Activated T-helper 1 cell treated with anti-CD3 and anti-CD28 coated beads, Interleukin-12 subunit alpha, Interleukin-12 subunit beta, Interleukin-2, Interleukin-4 antibody, amounts not matched to agents 30 ng/mL and 10 ng/mL and 1 ng/mL, durations not matched to agents 14 hours and 24 hours and 36 hours (primary cell): ENCODE measurements at regions not wholly inside any gene's neighbourhood (a gene's known extent, or its start where the extent isn't known, plus 50 kb on each side); places are given as distances from the start of the nearest gene placed in this dataset.

Source experiments
- DNase-seq: peaks from one replicate; pipeline ENCODE4 v3.0.0; 2021; ENCODE audit warnings: low spot score
- H3K27ac Mint-ChIP-seq: one replicate; pipeline ENCODE4 v1.8.0; 2021; ENCODE audit warnings: mild to moderate bottlenecking, mixed read lengths
- H3K27me3 Mint-ChIP-seq: one replicate; pipeline ENCODE4 v1.8.0; 2022; ENCODE audit warnings: mild to moderate bottlenecking, moderate library complexity, mixed read lengths; ENCODE audit not compliant: insufficient read depth
- H3K36me3 Mint-ChIP-seq: one replicate; pipeline ENCODE4 v1.8.0; 2021; ENCODE audit warnings: low read depth, mixed read lengths
- H3K4me1 Mint-ChIP-seq: one replicate; pipeline ENCODE4 v1.8.0; 2021; ENCODE audit warnings: low read depth, mixed read lengths
- H3K4me3 Mint-ChIP-seq: one replicate; pipeline ENCODE4 v1.8.0; 2021; ENCODE audit warnings: mild to moderate bottlenecking, moderate library complexity, mixed read lengths
- H3K9me3 Mint-ChIP-seq: one replicate; pipeline ENCODE4 v1.8.0; 2021; ENCODE audit warnings: mixed read lengths
- intact Hi-C: fragments of 100-400 bp; cut with micrococcal nuclease; formaldehyde crosslinking; loops from one replicate; pipeline ENCODE4 v1.15.1; 2024

DNA sequence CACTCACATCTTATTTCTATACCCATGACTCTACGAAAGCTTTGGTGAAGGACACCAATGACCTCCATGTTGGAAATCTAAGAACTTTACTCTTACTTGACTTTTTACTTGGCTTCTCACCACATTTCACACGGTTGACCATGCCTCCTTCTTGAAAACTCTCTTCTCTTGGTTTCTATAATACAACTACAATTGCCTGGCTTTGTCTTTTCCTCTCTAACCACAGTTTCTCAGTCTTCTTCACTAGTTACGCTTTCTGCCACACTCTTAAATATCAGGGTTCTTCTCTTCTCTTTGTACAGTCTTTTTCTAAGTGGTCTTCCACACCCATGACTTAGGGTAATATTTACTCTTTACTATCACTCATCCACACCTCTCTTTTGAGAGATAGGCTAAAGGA lies 2079.8 kb upstream of the WWC1 start:
- intact Hi-C loops, result no loop called here
- no peaks in the 10 kb centered on the region for H3K36me3 Mint-ChIP-seq
- peaks cover 18% of the 10 kb centered on the region for H3K9me3 Mint-ChIP-seq
- no peaks in the 10 kb centered on the region for H3K4me1 Mint-ChIP-seq
- H3K27ac Mint-ChIP-seq, result no peak overlapping the region
- DNase-seq, result no peak
- H3K4me3 Mint-ChIP-seq, result no peak overlapping the region
- H3K27me3 Mint-ChIP-seq, result no peaks in the 10 kb centered on the region

- H3K9me3 Mint-ChIP-seq, result peaks cover 38% of the 10 kb centered on the region
Observed at GRCh38 chr5:166236327-166236726, 2055.1 kb upstream of the WWC1 start.

DNA sequence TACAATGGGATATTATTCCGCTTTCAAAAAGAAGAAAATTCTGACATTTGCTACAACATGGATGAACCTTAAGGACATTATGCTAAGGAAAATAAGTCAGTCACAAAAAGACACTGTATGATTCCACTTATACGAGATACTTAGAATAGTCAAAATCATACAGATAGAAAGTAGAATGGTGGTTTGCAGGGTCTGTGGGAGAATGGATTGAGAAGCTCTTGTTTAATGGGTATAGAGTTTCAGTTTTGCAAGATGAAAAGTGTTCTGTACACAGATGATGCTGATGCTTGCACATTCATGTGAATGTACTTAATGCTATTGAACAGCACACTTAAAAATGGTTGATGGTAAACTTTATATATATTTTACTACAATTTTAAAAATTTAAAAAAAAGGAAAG lies 2050.7 kb upstream of the WWC1 start:
- H3K4me1 Mint-ChIP-seq, result no peaks in the 10 kb centered on the region
- peaks cover 35% of the 10 kb centered on the region for H3K9me3 Mint-ChIP-seq
- H3K4me3 Mint-ChIP-seq, result no peak overlapping the region

More at GRCh38 chr5:166236327-166236726, 2055.1 kb upstream of the WWC1 start:
- no peak overlapping the region for H3K27ac Mint-ChIP-seq
- no peaks in the 10 kb centered on the region for H3K27me3 Mint-ChIP-seq
- H3K36me3 Mint-ChIP-seq, result no peaks in the 10 kb centered on the region
- H3K4me3 Mint-ChIP-seq, result no peak overlapping the region
- no peaks in the 10 kb centered on the region for H3K4me1 Mint-ChIP-seq
- intact Hi-C loops, result no loop called here
- DNase-seq, result no peak

GRCh38 chr5:166245556-166245955 lies 2045.9 kb upstream of the WWC1 start:
- Mint-ChIP-seq H3K9me3 (peaks cover 20% of the 10 kb centered on the region), H3K4me1 (no peaks in the 10 kb centered on the region), H3K27ac (no peak overlapping the region), H3K36me3 (no peaks in the 10 kb centered on the region), H3K4me3 (no peak overlapping the region), H3K27me3 (no peaks in the 10 kb centered on the region)
- intact Hi-C loops, result no loop called here
- DNase-seq, result no peak

More for the DNA sequence above, 2050.7 kb upstream of the WWC1 start:
- intact Hi-C loops, result no loop called here
- no peaks in the 10 kb centered on the region for H3K27me3 Mint-ChIP-seq
- H3K36me3 Mint-ChIP-seq, result no peaks in the 10 kb centered on the region
- no peak overlapping the region for H3K27ac Mint-ChIP-seq
- DNase-seq, result no peak

DNA sequence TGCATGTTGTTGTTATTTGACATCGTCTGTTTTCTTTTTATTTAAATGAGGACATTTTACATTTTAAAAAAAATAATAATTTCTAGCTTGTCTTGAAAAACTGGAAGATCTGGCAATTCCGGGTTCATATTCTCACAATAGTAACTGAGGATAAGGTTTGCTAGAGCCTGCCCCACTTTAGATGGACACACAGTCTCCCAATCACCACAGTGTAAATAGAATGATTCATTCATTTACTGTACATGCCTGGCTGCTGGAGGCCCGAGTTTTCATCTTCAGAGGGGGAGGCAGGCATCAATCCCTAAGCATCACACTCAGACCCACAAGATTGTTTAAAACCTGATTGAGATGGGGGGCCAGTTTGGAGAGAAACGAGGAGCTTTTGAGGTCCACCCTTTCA lies 2039.7 kb upstream of the WWC1 start:
- Mint-ChIP-seq H3K27ac (no peak overlapping the region), H3K9me3 (peaks cover 22% of the 10 kb centered on the region), H3K36me3 (no peaks in the 10 kb centered on the region), H3K4me1 (no peaks in the 10 kb centered on the region), H3K4me3 (no peak overlapping the region), H3K27me3 (no peaks in the 10 kb centered on the region)
- DNase-seq, result no peak
- intact Hi-C loops, result no loop called here

DNA sequence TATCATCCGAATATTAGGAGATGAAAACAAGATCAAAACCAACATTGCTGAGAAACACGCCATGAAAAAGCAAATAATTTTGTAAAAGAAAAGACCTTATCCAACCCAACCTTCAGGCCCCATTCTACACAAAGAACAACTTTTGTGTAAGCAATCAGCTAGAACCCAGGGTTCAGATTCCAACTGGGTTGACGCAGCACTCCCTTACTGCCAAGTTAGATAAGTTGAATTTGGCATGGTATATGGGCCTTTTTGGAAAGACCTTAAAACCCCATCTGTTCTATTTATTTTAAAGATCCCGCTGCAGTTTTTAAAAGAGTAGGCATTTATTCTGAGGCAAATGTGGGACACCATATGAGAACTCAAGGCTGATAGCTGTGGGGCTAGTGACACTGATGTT lies 2033.8 kb upstream of the WWC1 start:
- Mint-ChIP-seq H3K4me1 (no peaks in the 10 kb centered on the region), H3K9me3 (peaks cover 27% of the 10 kb centered on the region), H3K27me3 (no peaks in the 10 kb centered on the region), H3K36me3 (no peaks in the 10 kb centered on the region), H3K4me3 (no peak overlapping the region), H3K27ac (no peak overlapping the region)
- intact Hi-C loops, result no loop called here
- DNase-seq, result no peak

DNA sequence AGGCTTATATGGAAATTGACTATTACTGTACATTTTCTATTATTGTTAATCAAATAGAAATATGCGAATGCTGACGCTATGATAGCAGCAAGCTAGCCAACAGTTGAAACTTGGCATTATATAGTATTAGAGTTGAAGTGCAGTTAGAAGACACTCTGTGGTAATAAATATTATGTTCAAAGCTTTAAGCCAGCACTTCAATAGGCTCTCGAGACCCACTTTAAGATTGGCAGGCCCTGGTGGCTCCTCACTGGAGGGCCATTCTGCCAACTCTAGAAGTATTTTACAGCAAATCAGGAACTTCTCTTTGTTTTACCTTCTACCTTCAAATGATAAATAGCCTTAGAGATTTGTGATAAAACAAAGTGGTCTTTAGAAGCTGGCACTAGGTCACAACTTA lies 2029.0 kb upstream of the WWC1 start:
- no peak for DNase-seq
- H3K36me3 Mint-ChIP-seq, result no peaks in the 10 kb centered on the region
- H3K4me3 Mint-ChIP-seq, result no peak overlapping the region
- H3K9me3 Mint-ChIP-seq, result peaks cover 13% of the 10 kb centered on the region
- intact Hi-C loops, result no loop called here
- H3K4me1 Mint-ChIP-seq, result no peaks in the 10 kb centered on the region
- H3K27ac Mint-ChIP-seq, result no peak overlapping the region
- H3K27me3 Mint-ChIP-seq, result no peaks in the 10 kb centered on the region

GRCh38 chr5:166267907-166268306 lies 2023.5 kb upstream of the WWC1 start:
- no peak for DNase-seq
- Mint-ChIP-seq H3K27ac (no peak overlapping the region), H3K27me3 (no peaks in the 10 kb centered on the region), H3K4me1 (no peaks in the 10 kb centered on the region), H3K36me3 (no peaks in the 10 kb centered on the region), H3K4me3 (no peak overlapping the region), H3K9me3 (peaks cover 7% of the 10 kb centered on the region)
- intact Hi-C loops, result no loop called here

DNA sequence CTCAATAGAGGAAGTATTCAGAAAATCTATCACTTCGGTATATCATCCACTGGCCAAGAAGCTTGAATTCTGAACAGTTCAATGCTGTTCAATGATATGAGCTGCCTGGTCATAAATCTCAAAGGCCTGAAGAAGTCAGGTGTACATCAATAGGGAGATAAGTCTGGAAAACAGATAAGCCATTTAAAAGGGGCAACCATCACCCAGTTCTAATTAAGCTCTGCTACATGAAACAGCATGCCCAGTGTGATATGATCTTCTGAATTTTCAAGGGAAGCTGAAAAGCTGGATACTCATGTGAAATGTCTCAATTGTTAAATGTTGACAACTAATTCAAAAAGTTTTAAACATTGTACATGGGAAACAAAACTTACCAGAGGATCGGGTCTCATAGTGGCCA lies 2020.7 kb upstream of the WWC1 start:
- peaks cover 3% of the 10 kb centered on the region for H3K9me3 Mint-ChIP-seq
- H3K4me1 Mint-ChIP-seq, result no peaks in the 10 kb centered on the region
- H3K27me3 Mint-ChIP-seq, result no peaks in the 10 kb centered on the region
- H3K36me3 Mint-ChIP-seq, result no peaks in the 10 kb centered on the region
- H3K4me3 Mint-ChIP-seq, result no peak overlapping the region
- intact Hi-C loops, result no loop called here
- H3K27ac Mint-ChIP-seq, result no peak overlapping the region
- no peak for DNase-seq

DNA sequence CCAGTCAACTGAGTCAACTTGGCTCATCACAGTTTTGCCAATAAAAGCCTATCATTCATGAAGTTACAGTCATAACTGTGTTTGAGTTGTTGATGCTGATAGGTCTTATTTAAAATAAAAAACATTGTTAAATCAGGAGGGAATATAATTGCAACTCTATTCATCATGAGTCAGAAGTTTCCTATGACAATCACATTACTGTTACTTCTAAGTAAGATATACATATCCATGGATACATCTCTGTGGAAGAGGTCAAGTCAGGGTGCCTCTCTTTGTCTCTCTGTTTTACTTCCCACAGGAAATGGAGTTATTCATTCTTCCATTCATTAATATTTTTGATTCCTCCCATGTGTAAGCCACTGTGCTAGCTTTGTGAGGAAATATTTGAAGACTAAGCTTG lies 2015.4 kb upstream of the WWC1 start:
- Mint-ChIP-seq H3K4me3 (no peak overlapping the region), H3K36me3 (no peaks in the 10 kb centered on the region), H3K9me3 (peaks cover 3% of the 10 kb centered on the region), H3K4me1 (no peaks in the 10 kb centered on the region), H3K27me3 (no peaks in the 10 kb centered on the region), H3K27ac (no peak overlapping the region)
- DNase-seq, result no peak
- intact Hi-C loops, result no loop called here

DNA sequence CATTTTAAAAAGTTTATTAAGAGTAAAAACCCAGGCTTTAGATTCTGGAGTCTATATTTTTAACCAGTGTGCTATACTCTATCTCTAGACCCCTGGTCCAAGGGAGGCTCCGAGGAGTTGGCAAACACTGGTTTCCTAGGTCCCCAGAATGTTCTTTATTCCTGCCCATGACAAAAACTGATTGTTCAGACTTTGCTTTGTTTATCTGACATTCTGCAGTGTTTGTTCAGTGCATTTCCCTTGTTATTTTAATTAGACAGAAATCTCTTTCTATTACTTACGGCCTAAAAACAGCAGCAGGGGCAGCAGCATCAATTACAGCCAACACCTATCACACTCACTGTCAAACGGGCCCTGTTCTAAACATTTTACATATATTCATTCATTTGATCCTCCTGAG lies 2011.6 kb upstream of the WWC1 start:
- H3K9me3 Mint-ChIP-seq, result peaks cover 10% of the 10 kb centered on the region
- no peaks in the 10 kb centered on the region for H3K36me3 Mint-ChIP-seq
- intact Hi-C loops, result no loop called here
- no peaks in the 10 kb centered on the region for H3K4me1 Mint-ChIP-seq
- no peaks in the 10 kb centered on the region for H3K27me3 Mint-ChIP-seq
- H3K27ac Mint-ChIP-seq, result no peak overlapping the region
- no peak overlapping the region for H3K4me3 Mint-ChIP-seq
- DNase-seq, result no peak

DNA sequence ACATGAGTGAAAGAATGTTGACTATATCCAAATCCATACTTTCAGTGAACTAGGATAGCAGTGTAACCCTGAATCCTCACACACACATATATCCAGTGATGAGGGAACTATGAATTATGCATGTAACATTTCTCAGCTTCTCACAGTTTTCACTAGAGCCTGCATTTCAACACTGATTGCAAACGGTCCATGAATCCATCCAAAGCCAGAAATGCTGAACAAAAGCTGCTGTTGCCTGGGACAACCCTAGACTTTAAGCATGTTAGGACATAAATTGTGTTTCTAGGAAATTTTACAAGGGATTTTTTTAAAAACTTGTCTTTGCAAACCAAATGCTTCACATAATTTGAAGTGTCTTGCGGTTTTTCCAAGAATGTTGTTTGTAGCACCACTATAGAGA lies 2010.0 kb upstream of the WWC1 start:
- no peaks in the 10 kb centered on the region for H3K27me3 Mint-ChIP-seq
- H3K4me3 Mint-ChIP-seq, result no peak overlapping the region
- DNase-seq, result no peak
- H3K36me3 Mint-ChIP-seq, result no peaks in the 10 kb centered on the region
- no peak overlapping the region for H3K27ac Mint-ChIP-seq
- peaks cover 10% of the 10 kb centered on the region for H3K9me3 Mint-ChIP-seq
- H3K4me1 Mint-ChIP-seq, result no peaks in the 10 kb centered on the region
- intact Hi-C loops, result no loop called here

DNA sequence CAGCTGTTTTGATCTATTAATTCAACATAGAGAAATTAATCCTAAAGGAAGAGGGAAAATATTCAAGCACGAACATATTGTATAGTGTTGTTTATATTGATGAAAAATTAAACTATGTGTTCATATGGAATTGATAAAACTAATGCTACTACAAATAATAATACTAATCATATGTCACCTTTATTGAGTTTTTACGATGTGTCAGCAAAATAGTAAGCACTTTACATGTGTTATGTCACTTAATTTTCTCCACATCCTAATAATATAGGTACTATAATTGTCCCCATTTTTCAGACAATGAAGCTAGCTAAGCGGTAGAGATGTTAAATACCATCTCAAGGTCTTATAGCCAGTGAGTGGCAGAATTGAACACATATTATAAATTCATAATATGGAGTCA lies 2008.5 kb upstream of the WWC1 start:
- Mint-ChIP-seq H3K36me3 (no peaks in the 10 kb centered on the region), H3K4me3 (no peak overlapping the region), H3K4me1 (no peaks in the 10 kb centered on the region), H3K9me3 (peaks cover 10% of the 10 kb centered on the region), H3K27ac (no peak overlapping the region), H3K27me3 (no peaks in the 10 kb centered on the region)
- DNase-seq, result no peak
- intact Hi-C loops, result no loop called here

DNA sequence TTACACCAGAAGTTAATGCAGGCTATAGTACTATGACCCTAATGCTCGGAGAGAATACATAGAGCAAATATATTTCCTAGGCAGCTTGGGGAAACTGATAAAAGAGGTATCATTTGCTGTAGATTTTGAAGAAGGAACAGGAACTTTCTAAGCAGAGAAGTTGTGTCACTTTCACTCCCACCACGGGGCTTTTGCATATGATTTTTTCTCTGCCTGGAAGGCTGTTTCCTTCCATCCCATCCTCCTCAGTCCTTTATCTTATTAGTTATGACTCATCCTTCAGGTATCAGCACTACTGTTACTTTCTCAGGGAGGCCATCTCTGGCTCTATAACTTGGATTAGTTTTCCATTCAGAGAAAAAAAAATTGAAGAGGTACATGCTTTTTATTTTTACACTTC lies 2006.1 kb upstream of the WWC1 start:
- Mint-ChIP-seq H3K27me3 (no peaks in the 10 kb centered on the region), H3K36me3 (no peaks in the 10 kb centered on the region), H3K4me3 (no peak overlapping the region), H3K4me1 (no peaks in the 10 kb centered on the region), H3K9me3 (peaks cover 8% of the 10 kb centered on the region), H3K27ac (no peak overlapping the region)
- DNase-seq, result no peak
- intact Hi-C loops, result no loop called here
